HUES64 (cell line): ENCODE measurements at regions not wholly inside any gene's neighbourhood (a gene's known extent, or its start where the extent isn't known, plus 50 kb on each side); places are given as distances from the start of the nearest gene placed in this dataset.

Experiments
- H3K27ac ChIP-seq: 2 replicates; pipeline ENCODE4 v1.7.0; 2013; ENCODE audit warnings: low read depth, low read length, inconsistent platforms
- H3K27me3 ChIP-seq: 2 replicates; pipeline ENCODE4 v1.6.1; 2013; ENCODE audit warnings: mild to moderate bottlenecking, low read length; ENCODE audit not compliant: insufficient read depth
- H3K36me3 ChIP-seq: 2 replicates; pipeline ENCODE4 v1.6.1; 2013; ENCODE audit warnings: mild to moderate bottlenecking, low read length; ENCODE audit not compliant: insufficient read depth
- H3K4me1 ChIP-seq: 2 replicates; pipeline ENCODE4 v1.6.1; 2013; ENCODE audit warnings: mild to moderate bottlenecking, low read length, moderate library complexity; ENCODE audit not compliant: insufficient read depth
- H3K4me3 ChIP-seq: 2 replicates; pipeline ENCODE4 v1.5.1; 2013; ENCODE audit warnings: mild to moderate bottlenecking, low read length, moderate library complexity
- H3K9ac ChIP-seq: 2 replicates; pipeline ENCODE4 v1.6.1; 2013; ENCODE audit warnings: mild to moderate bottlenecking, low read depth, low read length
- H3K9me3 ChIP-seq: 2 replicates; pipeline ENCODE4 v1.6.1; 2013; ENCODE audit warnings: low read depth, low read length; ENCODE audit not compliant: insufficient read depth
- WGBS: fragments of 150-250, 120-280 bp; methylation state at CpG from one replicate; pipeline ENCODE4 v1.1.7; 2013; ENCODE audit warnings: missing lambda C conversion rate; 5-methylcytosine and 5-hydroxymethylcytosine counted together

DNA sequence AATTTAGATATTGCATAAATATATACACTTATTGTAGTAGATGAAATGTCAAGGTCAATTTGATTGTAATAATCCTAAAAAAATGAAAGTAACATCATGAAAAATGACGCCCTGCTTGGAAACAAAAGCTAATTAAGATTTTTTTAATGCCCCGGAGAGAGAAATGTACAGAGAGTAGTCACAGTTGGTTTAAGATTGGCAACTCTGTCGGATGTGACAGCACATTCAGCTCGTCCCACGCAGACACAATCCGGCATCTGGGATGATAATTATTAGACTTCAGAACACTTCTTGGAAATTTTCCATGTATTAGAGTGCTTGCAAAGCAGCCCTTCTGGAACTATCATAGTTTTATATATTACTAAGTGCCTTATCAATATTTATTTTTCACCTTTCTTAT, 478.0 kb downstream of the PDHA2 start:
- no peaks in the 10 kb centered on the region for H3K4me1 ChIP-seq
- H3K4me3 ChIP-seq, result no peak overlapping the region
- no peaks in the 10 kb centered on the region for H3K27me3 ChIP-seq
- no peak overlapping the region for H3K27ac ChIP-seq
- 94% methylated on average over 6 of the region's 6 CpGs for WGBS
- H3K9me3 ChIP-seq, result no peaks in the 10 kb centered on the region
- H3K36me3 ChIP-seq, result no peaks in the 10 kb centered on the region
- no peak overlapping the region for H3K9ac ChIP-seq

DNA sequence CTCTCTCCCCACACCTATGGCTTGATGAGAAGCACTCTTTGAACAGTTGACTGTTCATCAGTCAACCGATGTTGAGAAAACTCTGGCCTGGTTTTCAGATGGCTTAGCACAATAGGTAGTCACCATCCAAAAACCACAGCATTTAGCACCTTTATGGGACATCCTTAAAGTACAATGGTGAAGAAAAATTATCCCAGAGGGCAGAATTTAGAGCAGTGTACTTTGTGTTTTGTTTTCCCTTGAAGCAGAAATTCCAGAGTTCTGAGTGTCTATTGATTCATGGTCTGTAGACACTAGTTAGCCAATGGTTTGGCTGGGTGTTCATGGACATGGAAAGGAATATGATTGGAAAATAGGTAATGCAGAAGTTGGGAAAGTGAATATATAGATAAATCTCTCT, 487.0 kb downstream of the PDHA2 start:
- no peak overlapping the region for H3K4me3 ChIP-seq
- 95% methylated on average over 1 of the region's 1 CpG for WGBS
- no peak overlapping the region for H3K9ac ChIP-seq
- no peaks in the 10 kb centered on the region for H3K9me3 ChIP-seq
- H3K36me3 ChIP-seq, result no peaks in the 10 kb centered on the region
- no peaks in the 10 kb centered on the region for H3K4me1 ChIP-seq
- no peaks in the 10 kb centered on the region for H3K27me3 ChIP-seq
- no peak overlapping the region for H3K27ac ChIP-seq

DNA sequence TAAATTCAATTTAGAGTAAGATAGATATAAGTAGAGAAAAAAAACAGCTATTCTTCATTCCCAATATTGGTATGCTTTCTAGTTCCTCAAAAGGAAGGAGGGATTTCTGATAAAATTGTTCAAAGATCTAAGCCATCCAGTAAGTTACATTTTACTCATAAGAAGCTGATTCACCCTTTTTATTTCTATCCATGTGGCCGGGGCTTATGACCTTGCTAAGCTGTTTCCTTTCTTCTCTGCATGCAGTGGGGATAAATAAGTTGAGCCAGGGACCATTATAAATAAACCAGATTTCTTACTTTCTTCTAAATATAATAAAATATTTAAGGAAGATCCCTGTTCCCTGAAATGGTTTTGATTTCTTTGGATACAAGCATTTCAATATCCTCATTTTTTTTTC, 502.3 kb downstream of the PDHA2 start:
- H3K27ac ChIP-seq, result peak overlapping the region; percentile 88
- no peaks in the 10 kb centered on the region for H3K27me3 ChIP-seq
- WGBS, result 75% methylated on average over 1 of the region's 1 CpG
- peaks cover 39% of the 10 kb centered on the region for H3K4me1 ChIP-seq
- H3K36me3 ChIP-seq, result no peaks in the 10 kb centered on the region
- 0 out of 2 replicates have a peak overlapping the region, but pooled peaks have one; percentile 23 for H3K9ac ChIP-seq
- no peak overlapping the region for H3K4me3 ChIP-seq
- no peaks in the 10 kb centered on the region for H3K9me3 ChIP-seq

DNA sequence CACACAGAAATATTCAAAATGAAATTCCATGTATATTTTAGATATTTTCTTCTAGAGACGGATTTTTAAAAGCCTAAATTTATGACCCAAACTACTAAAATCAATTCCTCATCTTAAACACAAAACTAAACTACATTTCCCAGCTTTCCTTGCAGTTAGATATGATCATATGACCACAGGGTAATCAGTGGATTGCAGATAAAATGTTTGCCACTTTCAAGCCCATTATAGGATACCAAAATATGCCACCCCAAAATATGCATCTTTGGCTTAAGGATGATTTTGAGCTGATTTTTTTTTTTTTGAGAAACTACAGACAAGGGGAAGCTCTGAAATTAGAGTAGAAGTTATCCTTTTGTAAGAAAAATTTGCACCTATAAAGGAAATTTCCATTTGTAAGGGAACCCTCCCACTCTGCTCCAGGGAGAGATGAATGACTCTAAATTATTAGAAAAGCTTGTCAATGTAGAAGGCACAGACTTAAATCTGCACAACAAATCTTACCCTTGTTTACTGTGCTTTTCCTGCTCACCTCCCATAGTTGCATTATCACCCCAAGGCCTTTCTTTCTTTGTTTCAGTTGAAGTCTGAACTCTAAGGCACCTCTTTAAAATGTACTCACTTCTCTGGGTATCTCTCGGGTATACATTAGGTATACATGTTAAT, 503.0 kb downstream of the PDHA2 start:
- peak overlapping the region; percentile 88 for H3K27ac ChIP-seq

DNA sequence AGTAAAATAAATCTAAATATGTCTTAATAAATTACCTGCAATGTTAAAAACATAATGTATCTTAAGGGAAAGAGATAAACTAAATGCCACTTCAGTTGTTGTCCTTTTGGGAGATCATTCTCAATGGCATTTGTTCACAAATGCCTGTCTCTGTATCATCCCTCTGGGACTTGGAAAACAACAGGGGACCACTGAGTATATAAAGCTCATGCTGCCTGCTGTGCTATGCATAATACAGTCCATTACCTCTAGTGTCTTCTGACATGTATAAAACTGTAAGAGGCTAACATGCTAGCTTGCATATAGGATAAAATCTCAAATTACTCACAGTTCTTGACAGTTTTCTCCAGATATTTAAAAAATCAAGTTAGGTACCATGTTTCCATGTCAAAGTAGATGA, 503.9 kb downstream of the PDHA2 start:
- H3K27ac ChIP-seq, result peak overlapping the region; percentile 88; the same call in 1 of the 2 replicates
- no peaks in the 10 kb centered on the region for H3K9me3 ChIP-seq
- H3K4me1 ChIP-seq, result peaks cover 39% of the 10 kb centered on the region
- H3K9ac ChIP-seq, result no peak overlapping the region
- H3K27me3 ChIP-seq, result no peaks in the 10 kb centered on the region
- H3K4me3 ChIP-seq, result peak overlapping the region; percentile 15; the same call in 1 of the 2 replicates
- H3K36me3 ChIP-seq, result no peaks in the 10 kb centered on the region

More for the DNA sequence above, 503.0 kb downstream of the PDHA2 start:
- Histone ChIP-seq H3K4me1 (peaks cover 39% of the 10 kb centered on the region), H3K36me3 (no peaks in the 10 kb centered on the region), H3K27me3 (no peaks in the 10 kb centered on the region), H3K4me3 (peak overlapping the region; percentile 15; the same call in 1 of the 2 replicates), H3K9me3 (no peaks in the 10 kb centered on the region), H3K9ac (peak overlapping the region; percentile 11; the same call in 1 of the 2 replicates)
- no CpG with 5 or more reads among the region's 2 CpGs for WGBS

GRCh38 chr4:96347582-96347981, 507.7 kb downstream of the PDHA2 start:
- no peaks in the 10 kb centered on the region for H3K36me3 ChIP-seq
- no peak overlapping the region for H3K4me3 ChIP-seq
- no peak overlapping the region for H3K9ac ChIP-seq
- no peaks in the 10 kb centered on the region for H3K27me3 ChIP-seq
- H3K27ac ChIP-seq, result no peak overlapping the region
- no peaks in the 10 kb centered on the region for H3K9me3 ChIP-seq
- H3K4me1 ChIP-seq, result peaks cover 25% of the 10 kb centered on the region
- WGBS, result 95% methylated on average over 2 of the region's 2 CpGs

DNA sequence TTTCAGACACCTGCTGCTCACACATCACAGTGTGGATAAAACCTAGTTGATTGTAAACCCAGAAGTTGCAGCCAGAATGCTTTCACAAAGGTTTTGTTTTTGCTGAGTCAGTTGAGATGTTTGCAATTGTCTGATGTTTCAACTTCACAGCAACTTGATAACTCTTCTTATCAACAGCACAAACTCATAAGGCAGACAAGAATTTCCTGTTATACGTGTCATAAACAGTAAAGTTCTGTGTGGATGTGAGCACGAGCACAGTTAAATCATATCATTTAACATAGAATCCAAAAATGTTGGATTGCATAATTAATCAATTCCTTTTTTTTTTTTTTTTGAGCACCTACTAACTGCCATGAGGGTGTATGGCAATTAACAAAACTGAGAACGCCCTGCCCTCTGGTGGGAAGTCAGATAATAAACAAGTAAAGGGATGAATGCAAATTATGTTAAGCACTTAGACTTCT, 512.2 kb downstream of the PDHA2 start:
- no peak overlapping the region for H3K4me3 ChIP-seq
- no peaks in the 10 kb centered on the region for H3K9me3 ChIP-seq
- H3K27me3 ChIP-seq, result no peaks in the 10 kb centered on the region
- H3K4me1 ChIP-seq, result 0 out of 2 replicates have a peak, but pooled peaks cover 2% of the 10 kb centered on the region
- H3K9ac ChIP-seq, result no peak overlapping the region
- H3K36me3 ChIP-seq, result no peaks in the 10 kb centered on the region
- 45% methylated on average over 1 of the region's 3 CpGs for WGBS
- no peak overlapping the region for H3K27ac ChIP-seq

- H3K4me1 ChIP-seq, result 0 out of 2 replicates have a peak, but pooled peaks cover 2% of the 10 kb centered on the region
- 83% methylated on average over 2 of the region's 2 CpGs for WGBS
- no peaks in the 10 kb centered on the region for H3K27me3 ChIP-seq
- H3K9me3 ChIP-seq, result no peaks in the 10 kb centered on the region
- H3K36me3 ChIP-seq, result no peaks in the 10 kb centered on the region
- H3K27ac ChIP-seq, result no peak overlapping the region
- no peak overlapping the region for H3K4me3 ChIP-seq
- H3K9ac ChIP-seq, result no peak overlapping the region
Observed at GRCh38 chr4:96354036-96354712, 514.3 kb downstream of the PDHA2 start.

- Histone ChIP-seq H3K27ac (no peak overlapping the region), H3K36me3 (no peaks in the 10 kb centered on the region), H3K27me3 (no peaks in the 10 kb centered on the region), H3K4me3 (no peak overlapping the region), H3K9ac (no peak overlapping the region), H3K4me1 (0 out of 2 replicates have a peak, but pooled peaks cover 2% of the 10 kb centered on the region), H3K9me3 (no peaks in the 10 kb centered on the region)
- 98% methylated on average over 2 of the region's 2 CpGs for WGBS
Observed at GRCh38 chr4:96355414-96355813, 515.5 kb downstream of the PDHA2 start.

DNA sequence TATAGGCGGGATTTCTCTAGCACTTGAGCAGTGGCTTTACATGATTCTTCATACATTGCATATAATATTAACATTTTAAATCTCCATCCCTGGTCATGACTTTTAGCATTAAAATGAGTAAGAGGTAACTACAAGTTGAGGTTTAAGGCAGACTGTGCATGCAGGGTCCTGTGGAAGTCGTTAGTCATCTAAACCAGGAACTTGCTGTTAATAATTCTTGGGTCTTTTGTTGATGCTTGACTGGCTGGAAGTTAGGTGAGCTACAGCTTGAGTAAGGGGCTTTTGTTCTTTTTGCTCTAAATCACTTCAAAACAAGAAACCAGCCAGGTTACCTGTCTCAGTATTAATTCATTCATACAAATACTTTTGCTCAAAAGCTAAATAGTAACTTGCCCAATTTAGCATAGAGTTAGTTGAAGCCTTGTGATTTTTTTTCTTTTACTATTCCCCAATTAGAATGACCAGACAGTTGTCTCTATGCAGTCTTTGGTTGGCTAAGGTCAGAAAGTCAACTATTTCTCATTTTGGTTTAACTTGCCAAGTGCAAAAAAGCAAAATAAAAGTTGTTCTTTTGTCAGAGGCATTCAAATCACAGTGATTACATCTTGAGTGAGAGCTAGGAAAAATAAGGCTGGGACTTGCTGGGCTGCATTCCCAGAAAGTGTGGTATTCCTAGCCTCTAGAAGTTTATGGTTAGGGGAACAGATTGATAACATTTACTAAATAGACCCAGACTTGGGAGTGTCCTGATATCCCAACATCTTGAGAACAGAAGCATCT, 516.9 kb downstream of the PDHA2 start:
- H3K36me3 ChIP-seq, result no peaks in the 10 kb centered on the region
- H3K27me3 ChIP-seq, result no peaks in the 10 kb centered on the region
- H3K27ac ChIP-seq, result no peak overlapping the region
- WGBS, result 84% methylated on average over 1 of the region's 2 CpGs
- no peak overlapping the region for H3K4me3 ChIP-seq
- H3K9me3 ChIP-seq, result no peaks in the 10 kb centered on the region
- H3K4me1 ChIP-seq, result 0 out of 2 replicates have a peak, but pooled peaks cover 2% of the 10 kb centered on the region
- no peak overlapping the region for H3K9ac ChIP-seq

GRCh38 chr4:96366632-96367031, 526.7 kb downstream of the PDHA2 start:
- no peak overlapping the region for H3K9ac ChIP-seq
- H3K36me3 ChIP-seq, result no peaks in the 10 kb centered on the region
- no peaks in the 10 kb centered on the region for H3K27me3 ChIP-seq
- 67% methylated on average over 1 of the region's 1 CpG for WGBS
- H3K27ac ChIP-seq, result no peak overlapping the region
- H3K4me3 ChIP-seq, result no peak overlapping the region
- no peaks in the 10 kb centered on the region; the same call in 1 of the 2 replicates for H3K4me1 ChIP-seq
- peaks cover 15% of the 10 kb centered on the region; the same call in 1 of the 2 replicates for H3K9me3 ChIP-seq
